HepG2 (cell line): ENCODE measurements at regions not wholly inside any gene's neighbourhood (a gene's known extent, or its start where the extent isn't known, plus 50 kb on each side); places are given as distances from the start of the nearest gene placed in this dataset.

Experiments used
- ATAC-seq: fragments of 200-7000 bp; cut with Tn5 transposase; 3 replicates; pipeline ENCODE4 v1.9.1; 2020; ENCODE audit warnings: mild to moderate bottlenecking, moderate library complexity
- BruUV-seq: library from RNA; stranded (reverse); fragments of 400-500 nt; replicated peaks from 2 replicates; lab custom pipeline; 2021; lab: Mats Ljungman, UMichigan
- CTCF ChIA-PET: fragments of 300-600 bp; formaldehyde crosslinking; extraction: SDS; loops from one replicate; lab custom pipeline; 2021; ENCODE audit warnings: low total read pairs, inconsistent platforms, low intra/inter-chr PET ratio; lab: Yijun Ruan, JAX
- POLR2A ChIA-PET: fragments of 350-600 bp; sonication (Branson Sonifier 250); formaldehyde crosslinking; loops from one replicate; lab custom pipeline; 2020; ENCODE audit warnings: antibody characterized with exemption, inconsistent platforms; lab: Yijun Ruan, JAX
- DNase-seq: peaks from one replicate; pipeline ENCODE4 v3.0.0-alpha.2; 2015; ENCODE audit warnings: low spot score
- FAIRE-seq: peaks from 3 replicates; lab custom pipeline; 2011; peaks lifted over from hg19 to GRCh38; lab: Jason Lieb, UNC
- H2AFZ ChIP-seq: one replicate; pipeline ENCODE4 v1.6.1; 2011; ENCODE audit warnings: low read length, inconsistent platforms
- H3K27ac ChIP-seq: fragments of 300-600 bp; 3 replicates; pipeline ENCODE4 v1.8.0; 2011; ENCODE audit warnings: mixed run types, mild to moderate bottlenecking, mixed read lengths, low read length, inconsistent platforms; ENCODE audit not compliant: insufficient read depth; ENCODE audit errors: extremely low read length
- H3K27me3 ChIP-seq, 2 experiments: fragments of 200-600 bp in 1 of 2; 2 replicates in 1 of 2; 3 replicates in 1 of 2; pipeline versions ENCODE4 v1.6.0 to v1.8.0; 2011; ENCODE audit warnings: low read length in 2 of 2, mild to moderate bottlenecking in 2 of 2, moderate library complexity in 2 of 2, inconsistent platforms in 1 of 2; ENCODE audit not compliant: insufficient read depth in 2 of 2, control insufficient read depth in 1 of 2
- H3K36me3 ChIP-seq, 2 experiments: fragments of 200-600 bp in 1 of 2; replicated peaks in 1 of 2; 2 replicates in 1 of 2; 3 replicates in 1 of 2; pipeline versions ENCODE4 v1.5.1 to v1.8.0; 2011; ENCODE audit warnings: low read length in 2 of 2, inconsistent platforms in 1 of 2; ENCODE audit not compliant: insufficient read depth in 2 of 2, control insufficient read depth in 1 of 2
- H3K4me1 ChIP-seq: 2 replicates; pipeline ENCODE4 v1.5.1; 2012; ENCODE audit warnings: low read length, inconsistent platforms; ENCODE audit not compliant: insufficient read depth
- H3K4me2 ChIP-seq: 2 replicates; pipeline ENCODE4 v1.6.0; 2011; ENCODE audit warnings: low read depth, low read length, inconsistent platforms
- H3K4me3 ChIP-seq, 3 experiments: fragments of 200-600 bp in 1 of 3; sonication (generic), shearing (Covaris generic) in 1 of 3; replicated peaks in 1 of 3; 2 replicates each; pipeline ENCODE4 v1.5.1; 2011 to 2016; ENCODE audit warnings: low read length in 3 of 3, inconsistent platforms in 2 of 3, low read depth in 2 of 3, mild to moderate bottlenecking in 2 of 3, control low read depth in 1 of 3, mixed read lengths in 1 of 3; ENCODE audit not compliant: insufficient read depth in 1 of 3
- H3K79me2 ChIP-seq: one replicate; pipeline ENCODE4 v1.6.1; 2011; ENCODE audit warnings: low read length, inconsistent platforms; ENCODE audit not compliant: insufficient read depth
- H3K9ac ChIP-seq: 2 replicates; pipeline ENCODE4 v1.6.0; 2011; ENCODE audit warnings: mild to moderate bottlenecking, low read depth, low read length, inconsistent platforms; ENCODE audit not compliant: insufficient read depth
- H3K9me3 ChIP-seq: 2 replicates; pipeline ENCODE4 v1.5.1; 2012; ENCODE audit warnings: mild to moderate bottlenecking, low read length
- H4K20me1 ChIP-seq: 2 replicates; pipeline ENCODE4 v1.6.0; 2011; ENCODE audit warnings: inconsistent platforms, mild to moderate bottlenecking, low read length, moderate library complexity; ENCODE audit not compliant: insufficient read depth
- AKAP8 ChIP-seq: sonication (generic); formaldehyde crosslinking; IDR thresholded peaks from 2 replicates; pipeline ENCODE4 v1.5.1; 2020; ENCODE audit warnings: mild to moderate bottlenecking, missing genetic modification reagents
- ATF5 ChIP-seq: sonication (generic); formaldehyde crosslinking; IDR thresholded peaks from 2 replicates; pipeline ENCODE4 v1.4.0; 2020; ENCODE audit warnings: mild to moderate bottlenecking, low read depth, missing genetic modification reagents
- GATAD2A ChIP-seq: IDR thresholded peaks from 2 replicates; pipeline ENCODE4 v1.6.1; 2016
- IKZF1 ChIP-seq: fragments of 450-650 bp; IDR thresholded peaks from 2 replicates; pipeline ENCODE4 v1.7.1; 2016
- NFE2L2 ChIP-seq: fragments of 150-350 bp; IDR thresholded peaks from 2 replicates; pipeline ENCODE4 v1.6.1; 2014; ENCODE audit warnings: low read length
- PRPF4 ChIP-seq: fragments of 200-400 bp; formaldehyde crosslinking; IDR thresholded peaks from 2 replicates; pipeline ENCODE4 v1.6.1; 2016; ENCODE audit warnings: low read length, low read depth; ENCODE audit not compliant: poor library complexity, severe bottlenecking
- REL ChIP-seq: sonication (generic); formaldehyde crosslinking; conservative IDR thresholded peaks from 2 replicates; pipeline ENCODE4 v1.8.0; 2022; ENCODE audit warnings: mild to moderate bottlenecking, missing genetic modification reagents, moderate library complexity
- SYNCRIP ChIP-seq: fragments of 200-400 bp; formaldehyde crosslinking; IDR thresholded peaks from 2 replicates; pipeline ENCODE4 v1.6.1; 2018; ENCODE audit warnings: mild to moderate bottlenecking, low read depth, low read length; ENCODE audit not compliant: insufficient read depth
- ZMYM4 ChIP-seq: sonication (generic); formaldehyde crosslinking; IDR thresholded peaks from 2 replicates; pipeline ENCODE4 v1.8.1; 2023; ENCODE audit warnings: mild to moderate bottlenecking, missing genetic modification reagents
- ZNF34 ChIP-seq: sonication (generic); formaldehyde crosslinking; IDR thresholded peaks from 2 replicates; pipeline ENCODE4 v1.4.0; 2020; ENCODE audit warnings: mild to moderate bottlenecking, missing genetic modification reagents, borderline replicate concordance
- ZNF496 ChIP-seq: sonication (generic); formaldehyde crosslinking; IDR thresholded peaks from 2 replicates; pipeline ENCODE4 v1.8.1; 2023; ENCODE audit warnings: mild to moderate bottlenecking, moderate library complexity, missing genetic modification reagents; ENCODE audit not compliant: insufficient replicate concordance
- ZNF607 ChIP-seq: sonication (generic); formaldehyde crosslinking; IDR thresholded peaks from 2 replicates; pipeline ENCODE4 v1.5.1; 2020; ENCODE audit warnings: missing genetic modification reagents, mild to moderate bottlenecking, borderline replicate concordance
- ZNF629 ChIP-seq: sonication (generic); formaldehyde crosslinking; conservative IDR thresholded peaks from 2 replicates; pipeline ENCODE4 v1.5.0; 2020; ENCODE audit warnings: missing genetic modification reagents
- WGBS: methylation state at CpG from one replicate; pipeline ENCODE4 v1.1.6; 2017; ENCODE audit warnings: low lambda C conversion rate; 5-methylcytosine and 5-hydroxymethylcytosine counted together
- in situ Hi-C: cut with HindIII; loops from 2 replicates; pipeline ENCODE4 v1.10.0; 2017; ENCODE audit warnings: low pct_unique_long_range_greater_than_20kb; ENCODE audit not compliant: extremely low pct_ligation_motif_present
- intact Hi-C: fragments of 100-400 bp; cut with micrococcal nuclease; formaldehyde crosslinking; loops from one replicate; pipeline ENCODE4 v1.10.0; 2022; ENCODE audit not compliant: unreplicated experiment

- no peak for FAIRE-seq
- intact Hi-C loops, result no loop called here
- 6% methylated on average over 7 of the region's 7 CpGs for WGBS
- POLR2A ChIA-PET, result no interaction called here
- H3K36me3 ChIP-seq, result no peaks in the 10 kb centered on the region
- TF ChIP-seq IKZF1 (no peak), ZNF629 (CRISPR knock-in tag) (peak; percentile 57), GATAD2A (CRISPR knock-in tag) (no peak)
- TF ChIP-seq, all 625 proteins: peak for 1
- Histone ChIP-seq H4K20me1 (no peaks in the 10 kb centered on the region), H3K4me1 (no peaks in the 10 kb centered on the region), H3K9me3 (no peaks in the 10 kb centered on the region), H3K9ac (no peak overlapping the region), H3K79me2 (no peaks in the 10 kb centered on the region), H2AFZ (no peak overlapping the region), H3K27me3 (peaks cover 17 to 73% of the 10 kb centered on the region in 2 experiments; a peak in 4 of 5 replicates), H3K4me3 (no peak overlapping the region), H3K27ac (no peak overlapping the region), H3K4me2 (no peak overlapping the region)
- DNase-seq, result no peak
- BruUV-seq, result no TSS peak
- no peak for ATAC-seq
- in situ Hi-C loops, result no loop called here
- CTCF ChIA-PET, result no interaction called here
Measured at GRCh38 chr20:59411589-59411988, 111.2 kb downstream of the EDN3 start.

- Histone ChIP-seq H3K4me3 (no peak overlapping the region), H3K4me1 (no peaks in the 10 kb centered on the region), H4K20me1 (no peaks in the 10 kb centered on the region), H3K9me3 (no peaks in the 10 kb centered on the region), H2AFZ (no peak overlapping the region), H3K36me3 (no peaks in the 10 kb centered on the region), H3K27me3 (peaks cover 18 to 67% of the 10 kb centered on the region in 2 experiments; a peak in 4 of 5 replicates), H3K79me2 (no peaks in the 10 kb centered on the region), H3K9ac (no peak overlapping the region), H3K27ac (no peak overlapping the region), H3K4me2 (no peak overlapping the region)
- intact Hi-C loops (no loop called here), in situ Hi-C loops (no loop called here)
- no peak for TF ChIP-seq AKAP8 (CRISPR knock-in tag)
- TF ChIP-seq ZNF34 (CRISPR knock-in tag), result no peak
- TF ChIP-seq ZNF607 (CRISPR knock-in tag), result no peak
- no peak for TF ChIP-seq ZNF496
- TF ChIP-seq ATF5 (CRISPR knock-in tag), result no peak
- no peak for TF ChIP-seq REL
- no peak for TF ChIP-seq SYNCRIP
- TF ChIP-seq NFE2L2, result no peak
- TF ChIP-seq PRPF4, result no peak
- no peak for TF ChIP-seq ZMYM4
- FAIRE-seq, result no peak
- ATAC-seq, result no peak
- BruUV-seq, result no TSS peak
- DNase-seq, result no peak
- 0% methylated on average over 6 of the region's 6 CpGs for WGBS
- ChIA-PET POLR2A (no interaction called here), CTCF (no interaction called here)
Measured at GRCh38 chr20:59412181-59412580, 111.8 kb downstream of the EDN3 start.
